Neural cell (in vitro differentiated cells): ENCODE measurements at regions not wholly inside any gene's neighbourhood (a gene's known extent, or its start where the extent isn't known, plus 50 kb on each side); places are given as distances from the start of the nearest gene placed in this dataset.

Experiments used
- CTCF ChIP-seq: fragments of 450-650 bp; IDR thresholded peaks from 2 replicates; pipeline ENCODE4 v1.5.1; 2014; ENCODE audit warnings: antibody characterized with exemption, mild to moderate bottlenecking, moderate library complexity; ENCODE audit not compliant: poor library complexity, severe bottlenecking
- EP300 ChIP-seq: fragments of 450-650 bp; conservative IDR thresholded peaks from 2 replicates; pipeline ENCODE4 v1.6.1; 2014; ENCODE audit warnings: antibody characterized with exemption, mild to moderate bottlenecking, moderate library complexity; ENCODE audit not compliant: poor library complexity, severe bottlenecking
- EZH2 ChIP-seq: fragments of 200-600, 300-800 bp; shearing (Covaris generic), sonication (generic); IDR thresholded peaks from 2 replicates; pipeline ENCODE4 v1.6.1; 2014; ENCODE audit warnings: antibody characterized with exemption, low read length, borderline replicate concordance, mild to moderate bottlenecking; ENCODE audit not compliant: insufficient read depth, poor library complexity, severe bottlenecking
- POLR2AphosphoS5 ChIP-seq: IDR thresholded peaks from 2 replicates; pipeline ENCODE4 v1.6.1; 2012

DNA sequence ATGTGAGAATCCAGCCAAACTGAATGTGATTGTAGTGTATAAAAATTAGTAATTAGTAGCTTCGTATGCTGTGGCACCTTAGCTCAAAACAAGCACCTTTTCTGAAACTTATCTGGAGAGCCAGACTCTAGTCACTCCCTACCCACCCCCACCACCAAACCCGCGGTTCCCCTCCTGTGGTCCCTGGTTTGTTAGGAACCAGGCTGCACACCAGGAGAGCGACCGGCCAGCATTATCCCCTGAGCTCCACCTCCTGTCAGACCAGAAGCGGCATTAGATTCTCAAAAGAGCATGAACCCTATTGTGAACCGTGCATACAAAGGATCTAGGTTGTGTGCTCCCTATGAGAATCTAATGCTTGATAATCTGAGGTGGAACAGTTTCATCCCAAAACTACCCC, 498.6 kb downstream of the CHSY3 start:
- TF ChIP-seq CTCF, result no peak
- no peak for TF ChIP-seq POLR2AphosphoS5
- no peak for TF ChIP-seq EZH2
- no peak for TF ChIP-seq EP300
